Kidney epithelial cell (primary cell): ENCODE measurements at regions not wholly inside any gene's neighbourhood (a gene's known extent, or its start where the extent isn't known, plus 50 kb on each side); places are given as distances from the start of the nearest gene placed in this dataset.

Source experiments
- DNase-seq: peaks from one replicate; pipeline ENCODE4 v3.0.0-alpha.2; 2010; ENCODE audit warnings: low read depth
- H3K27me3 ChIP-seq: 2 replicates; pipeline ENCODE4 v1.6.0; 2011; ENCODE audit warnings: low read length; ENCODE audit not compliant: control insufficient read depth, insufficient read depth
- H3K36me3 ChIP-seq: 2 replicates; pipeline ENCODE4 v1.5.1; 2011; ENCODE audit warnings: low read length; ENCODE audit not compliant: control insufficient read depth, insufficient read depth
- H3K4me3 ChIP-seq: 2 replicates; pipeline ENCODE4 v1.5.1; 2011; ENCODE audit warnings: low read depth, mild to moderate bottlenecking, control low read depth, low read length
- TF ChIP-seq, protein P1 (sequence below): IDR thresholded peaks from 2 replicates; pipeline ENCODE4 v1.5.1; 2011; ENCODE audit warnings: mild to moderate bottlenecking, moderate library complexity, low read length, control low read depth, inconsistent platforms; ENCODE audit not compliant: insufficient read depth, poor library complexity, severe bottlenecking

GRCh38 chr2:128534688-128535392 is 216.2 kb upstream of the HS6ST1 start:
- no peak overlapping the region for H3K4me3 ChIP-seq
- no peaks in the 10 kb centered on the region for H3K36me3 ChIP-seq
- DNase-seq: no peak
- TF ChIP-seq, protein P1, sequence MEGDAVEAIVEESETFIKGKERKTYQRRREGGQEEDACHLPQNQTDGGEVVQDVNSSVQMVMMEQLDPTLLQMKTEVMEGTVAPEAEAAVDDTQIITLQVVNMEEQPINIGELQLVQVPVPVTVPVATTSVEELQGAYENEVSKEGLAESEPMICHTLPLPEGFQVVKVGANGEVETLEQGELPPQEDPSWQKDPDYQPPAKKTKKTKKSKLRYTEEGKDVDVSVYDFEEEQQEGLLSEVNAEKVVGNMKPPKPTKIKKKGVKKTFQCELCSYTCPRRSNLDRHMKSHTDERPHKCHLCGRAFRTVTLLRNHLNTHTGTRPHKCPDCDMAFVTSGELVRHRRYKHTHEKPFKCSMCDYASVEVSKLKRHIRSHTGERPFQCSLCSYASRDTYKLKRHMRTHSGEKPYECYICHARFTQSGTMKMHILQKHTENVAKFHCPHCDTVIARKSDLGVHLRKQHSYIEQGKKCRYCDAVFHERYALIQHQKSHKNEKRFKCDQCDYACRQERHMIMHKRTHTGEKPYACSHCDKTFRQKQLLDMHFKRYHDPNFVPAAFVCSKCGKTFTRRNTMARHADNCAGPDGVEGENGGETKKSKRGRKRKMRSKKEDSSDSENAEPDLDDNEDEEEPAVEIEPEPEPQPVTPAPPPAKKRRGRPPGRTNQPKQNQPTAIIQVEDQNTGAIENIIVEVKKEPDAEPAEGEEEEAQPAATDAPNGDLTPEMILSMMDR: no peak
- no peaks in the 10 kb centered on the region for H3K27me3 ChIP-seq

GRCh38 chr2:128535953-128536352 is 217.3 kb upstream of the HS6ST1 start:
- peak; percentile 28 for DNase-seq
- Histone ChIP-seq H3K27me3 (no peaks in the 10 kb centered on the region), H3K36me3 (no peaks in the 10 kb centered on the region), H3K4me3 (no peak overlapping the region)
- TF ChIP-seq, protein P1: no peak

DNA sequence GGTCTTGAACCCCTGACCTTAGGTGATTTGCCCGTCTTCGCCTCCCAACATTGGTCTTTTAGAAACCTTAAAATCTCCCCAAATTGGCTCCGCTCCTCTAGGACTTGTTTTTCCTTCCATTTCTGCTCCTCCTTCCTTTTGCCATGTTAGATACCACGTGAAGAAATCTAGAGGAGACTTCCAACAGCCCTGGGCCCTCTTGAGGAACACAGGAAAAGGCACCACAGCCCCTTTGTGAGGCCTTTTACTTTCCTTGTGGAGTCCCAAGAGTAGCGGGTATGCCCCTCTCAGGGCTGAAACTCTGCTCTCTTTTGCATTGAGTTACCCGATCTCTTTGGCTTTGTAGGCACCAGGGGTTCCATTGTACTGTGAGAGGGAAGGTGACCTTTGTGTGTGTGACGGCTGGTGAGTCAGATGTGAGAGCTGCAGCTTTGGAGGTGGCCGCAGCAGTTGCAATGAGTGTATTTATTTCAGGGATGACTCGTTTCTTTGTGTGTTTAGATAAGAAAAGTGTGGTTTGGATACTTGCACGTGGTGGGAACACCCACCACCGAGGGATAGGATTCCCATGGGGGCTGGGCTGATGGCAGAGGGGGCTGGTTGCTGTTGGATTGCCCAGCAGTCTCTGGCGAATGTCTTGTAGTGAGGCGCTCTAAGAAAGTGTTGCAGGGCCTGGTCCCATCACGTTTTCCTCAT is 218.4 kb upstream of the HS6ST1 start:
- peak; percentile 44 for DNase-seq
- no peaks in the 10 kb centered on the region for H3K36me3 ChIP-seq
- TF ChIP-seq, protein P1: no peak
- no peak overlapping the region for H3K4me3 ChIP-seq
- no peaks in the 10 kb centered on the region for H3K27me3 ChIP-seq

DNA sequence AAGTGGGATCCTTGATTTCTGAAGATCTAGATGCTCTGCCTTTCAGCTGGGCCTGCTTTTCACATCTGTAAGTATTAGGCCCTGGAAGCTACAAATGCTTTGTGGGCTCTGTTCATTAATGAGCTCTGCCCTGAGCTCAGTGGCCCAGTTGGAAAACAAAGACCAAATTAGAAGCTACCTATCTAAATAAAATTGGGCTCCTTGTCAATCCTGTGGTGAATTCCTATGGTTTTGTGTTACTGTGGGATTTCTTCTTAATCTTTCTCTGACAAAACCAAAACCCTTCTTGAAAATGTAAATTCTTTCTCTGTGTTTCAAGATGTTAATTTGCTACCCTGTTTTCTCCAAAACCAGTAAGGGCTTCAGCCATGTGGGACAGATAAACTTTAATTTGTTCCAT is 219.0 kb upstream of the HS6ST1 start:
- H3K4me3 ChIP-seq: no peak overlapping the region
- no peak for DNase-seq
- TF ChIP-seq, protein P1: no peak

GRCh38 chr2:128538396-128538795 is 219.7 kb upstream of the HS6ST1 start:
- H3K36me3 ChIP-seq: no peaks in the 10 kb centered on the region
- TF ChIP-seq, protein P1: no peak
- H3K4me3 ChIP-seq: no peak overlapping the region
- no peaks in the 10 kb centered on the region for H3K27me3 ChIP-seq
- DNase-seq: no peak

More for the DNA sequence above, 219.0 kb upstream of the HS6ST1 start:
- Histone ChIP-seq H3K36me3 (no peaks in the 10 kb centered on the region), H3K27me3 (no peaks in the 10 kb centered on the region)
